OCI-LY7 (cell line): ENCODE measurements at regions not wholly inside any gene's neighbourhood (a gene's known extent, or its start where the extent isn't known, plus 50 kb on each side); places are given as distances from the start of the nearest gene placed in this dataset.

Experiments used
- EZH2phosphoT487 ChIP-seq: fragments of 200-600 bp; sonication (generic); IDR thresholded peaks from 2 replicates; pipeline ENCODE4 v1.6.1; 2018; ENCODE audit warnings: low read depth, borderline replicate concordance, mild to moderate bottlenecking, mixed run types, antibody characterized with exemption, low read length, moderate library complexity, mixed read lengths
- TF ChIP-seq, protein P1 (sequence below): fragments of 200-600 bp; sonication (generic); conservative IDR thresholded peaks from 2 replicates; pipeline ENCODE4 v1.5.1; 2014; ENCODE audit warnings: mild to moderate bottlenecking, antibody characterized with exemption, low read length, moderate library complexity, mixed read lengths

- TF ChIP-seq, protein P1, sequence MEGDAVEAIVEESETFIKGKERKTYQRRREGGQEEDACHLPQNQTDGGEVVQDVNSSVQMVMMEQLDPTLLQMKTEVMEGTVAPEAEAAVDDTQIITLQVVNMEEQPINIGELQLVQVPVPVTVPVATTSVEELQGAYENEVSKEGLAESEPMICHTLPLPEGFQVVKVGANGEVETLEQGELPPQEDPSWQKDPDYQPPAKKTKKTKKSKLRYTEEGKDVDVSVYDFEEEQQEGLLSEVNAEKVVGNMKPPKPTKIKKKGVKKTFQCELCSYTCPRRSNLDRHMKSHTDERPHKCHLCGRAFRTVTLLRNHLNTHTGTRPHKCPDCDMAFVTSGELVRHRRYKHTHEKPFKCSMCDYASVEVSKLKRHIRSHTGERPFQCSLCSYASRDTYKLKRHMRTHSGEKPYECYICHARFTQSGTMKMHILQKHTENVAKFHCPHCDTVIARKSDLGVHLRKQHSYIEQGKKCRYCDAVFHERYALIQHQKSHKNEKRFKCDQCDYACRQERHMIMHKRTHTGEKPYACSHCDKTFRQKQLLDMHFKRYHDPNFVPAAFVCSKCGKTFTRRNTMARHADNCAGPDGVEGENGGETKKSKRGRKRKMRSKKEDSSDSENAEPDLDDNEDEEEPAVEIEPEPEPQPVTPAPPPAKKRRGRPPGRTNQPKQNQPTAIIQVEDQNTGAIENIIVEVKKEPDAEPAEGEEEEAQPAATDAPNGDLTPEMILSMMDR = no peak
- no peak for TF ChIP-seq EZH2phosphoT487
Measured at GRCh38 chr1:73105755-73106154, 823.4 kb upstream of the NEGR1 start.
